Naive thymus-derived CD8-positive, alpha-beta T cell (primary cell): ENCODE measurements at regions not wholly inside any gene's neighbourhood (a gene's known extent, or its start where the extent isn't known, plus 50 kb on each side); places are given as distances from the start of the nearest gene placed in this dataset.

ENCODE experiments used
- ATAC-seq, 2 donors: fragments of 150-1000 bp; cut with Tn5 transposase in 1 of 2; sonication (Bioruptor Pico), chemical (Tn5 transposase) in 1 of 2; 1 replicate in 1 of 2; 2 replicates in 1 of 2; pipeline ENCODE4 v1.10.0; 2021; ENCODE audit warnings: mild to moderate bottlenecking in 2 of 2, moderate library complexity in 2 of 2
- POLR2A ChIA-PET: fragments of 350-600 bp; sonication (Branson Sonifier 250); formaldehyde crosslinking; loops from one replicate; lab custom pipeline; 2021; ENCODE audit warnings: antibody characterized with exemption; lab: Charles Lee
- DNase-seq, 10 donors: peaks; one replicate each; pipeline versions ENCODE4 v3.0.0 to v3.0.0-alpha.2; 2020 to 2022
- H3K27ac Mint-ChIP-seq, 10 donors: one replicate each; pipeline ENCODE4 v1.8.0; 2020 to 2022; ENCODE audit warnings: mild to moderate bottlenecking in 10 of 10, mixed read lengths in 10 of 10, moderate library complexity in 4 of 10, inconsistent platforms in 1 of 10
- H3K27me3 Mint-ChIP-seq, 5 donors: one replicate each; pipeline ENCODE4 v1.8.0; 2021 to 2022; ENCODE audit warnings: mixed read lengths in 5 of 5
- H3K36me3 Mint-ChIP-seq, 3 donors: one replicate each; pipeline ENCODE4 v1.8.0; 2020 to 2022; ENCODE audit warnings: mixed read lengths in 3 of 3, mild to moderate bottlenecking in 2 of 3, inconsistent platforms in 1 of 3
- H3K4me1 Mint-ChIP-seq, 4 donors: one replicate each; pipeline ENCODE4 v1.8.0; 2021 to 2022; ENCODE audit warnings: mixed read lengths in 4 of 4
- H3K4me3 Mint-ChIP-seq, 10 donors: one replicate each; pipeline ENCODE4 v1.8.0; 2020 to 2022; ENCODE audit warnings: mild to moderate bottlenecking in 10 of 10, mixed read lengths in 10 of 10, moderate library complexity in 6 of 10, inconsistent platforms in 1 of 10
- H3K9me3 Mint-ChIP-seq, 9 donors: one replicate each; pipeline ENCODE4 v1.8.0; 2020 to 2022; ENCODE audit warnings: mixed read lengths in 9 of 9, mild to moderate bottlenecking in 3 of 9, inconsistent platforms in 1 of 9, moderate library complexity in 1 of 9

- no peaks in the 10 kb centered on the region for H3K27me3 Mint-ChIP-seq
- no peaks in the 10 kb centered on the region for H3K36me3 Mint-ChIP-seq
- no peaks in the 10 kb centered on the region for H3K4me1 Mint-ChIP-seq
- H3K27ac Mint-ChIP-seq: no peak overlapping the region
- H3K4me3 Mint-ChIP-seq: no peak overlapping the region
- ATAC-seq (no peak), DNase-seq (no peak)
- no peaks in the 10 kb centered on the region for H3K9me3 Mint-ChIP-seq
- POLR2A ChIA-PET: no interaction called here
Observed at GRCh38 chr4:138034871-138035270, 207.3 kb downstream of the SLC7A11 start.

DNA sequence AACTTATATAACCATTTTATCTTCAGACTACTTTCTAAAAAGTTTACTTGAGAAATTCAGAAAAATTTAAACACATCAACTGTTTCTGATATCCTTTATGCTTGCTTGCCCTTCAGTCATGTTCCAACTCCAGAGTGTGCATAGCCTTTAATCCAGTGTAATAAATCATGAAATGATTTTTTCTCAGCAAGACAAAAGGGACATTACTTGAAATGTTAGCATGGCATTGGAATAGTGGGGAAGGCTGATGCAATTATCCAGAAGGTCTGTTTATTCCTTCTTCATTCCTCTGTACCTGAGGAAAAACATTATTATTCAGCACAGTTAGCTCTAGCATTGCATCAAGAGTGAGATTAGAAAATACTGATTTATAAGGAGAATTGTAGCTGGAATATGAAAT is 209.9 kb downstream of the SLC7A11 start:
- DNase-seq (no peak), ATAC-seq (no peak)
- H3K27ac Mint-ChIP-seq: no peak overlapping the region
- H3K36me3 Mint-ChIP-seq: no peaks in the 10 kb centered on the region
- no peaks in the 10 kb centered on the region for H3K9me3 Mint-ChIP-seq
- no peaks in the 10 kb centered on the region for H3K27me3 Mint-ChIP-seq
- H3K4me3 Mint-ChIP-seq: no peak overlapping the region
- POLR2A ChIA-PET: no interaction called here
- H3K4me1 Mint-ChIP-seq: no peaks in the 10 kb centered on the region

DNA sequence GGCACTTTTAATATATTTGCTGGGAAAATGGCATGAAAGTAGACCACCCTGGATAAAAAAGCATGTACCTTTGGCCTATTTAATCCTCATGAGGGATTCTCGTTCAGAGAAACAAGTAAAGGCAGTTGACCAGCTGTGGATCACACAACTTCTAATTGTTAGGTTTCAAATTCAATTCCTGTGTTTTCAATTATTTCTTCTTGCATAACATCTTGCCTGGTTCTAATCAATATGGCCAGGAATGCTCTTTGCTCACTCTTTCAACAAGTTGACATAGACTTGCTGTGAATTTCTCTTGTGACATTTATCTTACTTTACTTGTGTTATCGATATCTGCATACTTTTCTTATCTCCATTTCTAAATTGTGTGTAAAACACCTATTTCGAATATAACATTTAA is 211.8 kb downstream of the SLC7A11 start:
- Mint-ChIP-seq H3K4me1 (no peaks in the 10 kb centered on the region), H3K27ac (no peak overlapping the region), H3K4me3 (no peak overlapping the region), H3K27me3 (no peaks in the 10 kb centered on the region), H3K36me3 (no peaks in the 10 kb centered on the region), H3K9me3 (no peaks in the 10 kb centered on the region)
- no peak for ATAC-seq
- POLR2A ChIA-PET: no interaction called here
- DNase-seq: no peak

DNA sequence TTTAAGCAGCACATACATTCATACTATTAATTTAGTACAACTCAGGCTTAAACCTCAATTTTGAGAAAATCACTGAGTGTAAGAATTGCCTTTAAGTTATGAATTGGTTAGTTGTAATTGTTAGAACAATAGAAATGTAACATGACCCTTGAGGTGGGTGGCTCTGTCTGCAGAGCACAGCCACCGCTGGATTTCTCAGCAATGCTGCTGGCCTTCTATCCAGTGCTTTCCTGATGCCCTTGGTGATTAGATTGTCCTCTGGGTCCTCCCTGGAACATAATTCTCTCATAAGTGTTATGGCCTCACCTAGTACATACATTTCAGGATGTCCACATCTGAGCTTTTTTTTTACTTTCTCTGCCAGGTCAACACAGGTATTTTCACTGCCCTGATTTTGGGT is 213.2 kb downstream of the SLC7A11 start:
- DNase-seq: no peak
- Mint-ChIP-seq H3K27me3 (no peaks in the 10 kb centered on the region), H3K4me3 (no peak overlapping the region), H3K36me3 (no peaks in the 10 kb centered on the region), H3K9me3 (no peaks in the 10 kb centered on the region), H3K4me1 (no peaks in the 10 kb centered on the region), H3K27ac (no peak overlapping the region)
- POLR2A ChIA-PET: no interaction called here
- ATAC-seq: no peak

GRCh38 chr4:138021139-138021830 is 220.9 kb downstream of the SLC7A11 start:
- H3K27ac Mint-ChIP-seq: no peak overlapping the region
- ATAC-seq: no peak
- H3K27me3 Mint-ChIP-seq: no peaks in the 10 kb centered on the region
- DNase-seq: no peak
- H3K9me3 Mint-ChIP-seq: peaks cover 0 to 2% (median 0%) of the 10 kb centered on the region in 9 donors
- H3K36me3 Mint-ChIP-seq: no peaks in the 10 kb centered on the region
- no peak overlapping the region for H3K4me3 Mint-ChIP-seq
- POLR2A ChIA-PET: no interaction called here
- no peaks in the 10 kb centered on the region for H3K4me1 Mint-ChIP-seq

DNA sequence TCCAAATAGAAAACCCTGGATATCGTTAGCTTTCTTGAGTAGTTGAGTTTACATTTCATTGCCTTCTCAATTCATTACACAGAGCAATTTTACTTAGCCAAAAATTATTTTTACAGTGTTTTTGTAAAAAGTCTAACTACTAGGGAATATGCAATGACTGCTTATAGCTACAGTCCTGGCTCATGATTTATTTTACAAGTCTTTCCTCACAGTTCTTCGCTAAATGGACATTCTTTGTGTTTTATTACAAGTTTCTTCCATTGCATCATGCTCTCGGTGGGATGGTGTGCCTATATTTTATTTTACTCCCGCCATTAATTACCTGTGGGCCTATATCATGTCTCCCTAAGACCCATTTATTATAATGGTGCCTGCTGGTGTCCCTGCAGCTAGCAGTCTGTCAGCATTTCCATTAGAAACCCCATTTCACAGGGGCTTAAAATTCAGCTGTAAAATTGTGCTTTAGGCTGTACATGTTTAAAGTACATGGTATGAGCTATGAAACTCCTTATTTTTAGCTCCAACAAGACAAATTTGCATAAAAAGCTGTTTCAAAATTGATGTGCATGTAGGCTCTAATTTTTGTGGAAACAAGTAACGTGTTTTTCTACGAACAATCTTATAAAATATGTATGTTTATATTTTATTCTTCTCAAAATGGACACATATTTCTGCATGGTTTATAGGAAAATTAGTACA is 227.4 kb downstream of the SLC7A11 start:
- no peak for ATAC-seq
- Mint-ChIP-seq H3K4me1 (no peaks in the 10 kb centered on the region), H3K27ac (no peak overlapping the region), H3K36me3 (no peaks in the 10 kb centered on the region), H3K4me3 (no peak overlapping the region), H3K9me3 (peaks cover 0 to 2% (median 0%) of the 10 kb centered on the region in 9 donors), H3K27me3 (no peaks in the 10 kb centered on the region)
- no peak for DNase-seq
- POLR2A ChIA-PET: no interaction called here

DNA sequence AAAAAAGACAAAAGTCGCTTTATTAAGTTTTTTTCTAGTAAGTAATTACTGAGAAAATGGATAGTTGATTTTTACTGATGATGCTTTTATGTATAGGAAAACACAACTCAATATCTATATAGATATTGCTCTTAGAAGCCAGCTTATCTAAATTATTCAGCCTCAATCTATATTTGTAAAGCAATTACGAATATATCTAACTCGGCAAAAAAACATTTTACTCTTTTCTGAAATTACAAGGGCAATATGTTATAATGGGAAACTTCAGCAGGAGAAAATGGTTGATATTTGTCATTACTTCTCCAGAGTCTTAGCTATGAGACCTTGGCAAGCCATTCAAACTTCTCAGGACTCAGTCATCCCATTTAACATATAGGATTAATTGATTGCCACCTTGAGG is 228.5 kb downstream of the SLC7A11 start:
- H3K4me3 Mint-ChIP-seq: no peak overlapping the region
- no peak overlapping the region for H3K27ac Mint-ChIP-seq
- ATAC-seq (no peak), DNase-seq (no peak)
- no peaks in the 10 kb centered on the region for H3K27me3 Mint-ChIP-seq
- H3K9me3 Mint-ChIP-seq: peaks cover 0 to 3% (median 0%) of the 10 kb centered on the region in 9 donors
- no peaks in the 10 kb centered on the region for H3K4me1 Mint-ChIP-seq
- no peaks in the 10 kb centered on the region for H3K36me3 Mint-ChIP-seq
- POLR2A ChIA-PET: no interaction called here

- POLR2A ChIA-PET: no interaction called here
- no peaks in the 10 kb centered on the region for H3K4me1 Mint-ChIP-seq
- peaks cover 0 to 5% (median 0%) of the 10 kb centered on the region in 9 donors for H3K9me3 Mint-ChIP-seq
- H3K27ac Mint-ChIP-seq: no peak overlapping the region
- H3K27me3 Mint-ChIP-seq: no peaks in the 10 kb centered on the region
- no peak overlapping the region for H3K4me3 Mint-ChIP-seq
- DNase-seq (no peak), ATAC-seq (no peak)
- no peaks in the 10 kb centered on the region for H3K36me3 Mint-ChIP-seq
Observed at GRCh38 chr4:138010639-138011038, 231.5 kb downstream of the SLC7A11 start.

DNA sequence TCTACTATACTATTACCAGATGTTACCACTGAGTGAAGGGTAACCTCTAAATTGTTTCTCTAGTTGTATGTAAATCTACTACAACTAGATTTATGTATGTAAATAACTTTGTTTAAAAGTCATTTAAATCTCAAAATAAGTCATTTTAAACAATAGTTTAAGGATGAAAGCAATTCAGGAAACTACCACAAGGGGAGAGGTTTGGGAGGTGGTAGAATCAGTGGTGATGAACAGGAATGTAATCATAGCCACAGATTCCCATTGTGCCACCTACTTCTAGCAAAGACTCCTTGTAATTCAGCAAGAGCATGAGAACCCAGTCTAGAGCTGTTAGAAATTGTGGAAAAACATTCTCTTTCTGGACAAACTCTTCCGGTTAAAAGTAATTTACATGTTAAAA is 234.6 kb downstream of the SLC7A11 start:
- POLR2A ChIA-PET: no interaction called here
- H3K36me3 Mint-ChIP-seq: no peaks in the 10 kb centered on the region
- H3K9me3 Mint-ChIP-seq: peaks cover 0 to 11% (median 0%) of the 10 kb centered on the region in 9 donors
- no peaks in the 10 kb centered on the region for H3K4me1 Mint-ChIP-seq
- H3K27ac Mint-ChIP-seq: no peak overlapping the region
- DNase-seq (no peak), ATAC-seq (no peak)
- peaks cover 0 to 2% (median 0%) of the 10 kb centered on the region in 5 donors for H3K27me3 Mint-ChIP-seq
- H3K4me3 Mint-ChIP-seq: no peak overlapping the region

GRCh38 chr4:138005486-138005885 is 236.7 kb downstream of the SLC7A11 start:
- DNase-seq: no peak
- POLR2A ChIA-PET: no interaction called here
- H3K27ac Mint-ChIP-seq: no peak overlapping the region

DNA sequence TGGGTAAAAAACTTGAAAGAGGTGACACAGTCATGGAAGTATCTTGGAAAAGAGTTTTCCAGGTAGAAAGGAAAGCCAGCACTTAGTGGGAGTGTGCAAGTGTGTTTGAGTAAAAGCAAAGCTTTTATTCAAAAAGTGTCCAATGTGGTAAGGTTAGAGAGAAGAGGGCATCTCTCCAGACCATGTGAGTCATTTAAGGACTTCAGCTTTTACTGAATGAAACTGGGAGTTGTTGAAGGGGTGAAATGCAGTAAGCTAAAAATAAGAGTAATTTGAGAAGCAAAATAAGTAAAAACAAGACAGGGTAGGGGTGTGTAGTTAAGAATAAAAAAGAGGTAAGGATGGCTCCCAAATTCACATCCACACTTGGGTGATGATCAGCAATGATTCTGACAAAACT is 238.9 kb downstream of the SLC7A11 start:
- no peak for DNase-seq
- Mint-ChIP-seq H3K27me3 (peaks cover 0 to 2% (median 0%) of the 10 kb centered on the region in 5 donors), H3K9me3 (peaks cover 0 to 11% (median 0%) of the 10 kb centered on the region in 9 donors), H3K27ac (no peak overlapping the region), H3K4me1 (no peaks in the 10 kb centered on the region), H3K4me3 (no peak overlapping the region), H3K36me3 (no peaks in the 10 kb centered on the region)
- no peak for ATAC-seq
- POLR2A ChIA-PET: no interaction called here

More at GRCh38 chr4:138005486-138005885, 236.7 kb downstream of the SLC7A11 start:
- H3K4me3 Mint-ChIP-seq: no peak overlapping the region
- peaks cover 0 to 2% (median 0%) of the 10 kb centered on the region in 5 donors for H3K27me3 Mint-ChIP-seq
- no peaks in the 10 kb centered on the region for H3K36me3 Mint-ChIP-seq
- H3K9me3 Mint-ChIP-seq: peaks cover 0 to 11% (median 0%) of the 10 kb centered on the region in 9 donors
- no peaks in the 10 kb centered on the region for H3K4me1 Mint-ChIP-seq
- no peak for ATAC-seq

DNA sequence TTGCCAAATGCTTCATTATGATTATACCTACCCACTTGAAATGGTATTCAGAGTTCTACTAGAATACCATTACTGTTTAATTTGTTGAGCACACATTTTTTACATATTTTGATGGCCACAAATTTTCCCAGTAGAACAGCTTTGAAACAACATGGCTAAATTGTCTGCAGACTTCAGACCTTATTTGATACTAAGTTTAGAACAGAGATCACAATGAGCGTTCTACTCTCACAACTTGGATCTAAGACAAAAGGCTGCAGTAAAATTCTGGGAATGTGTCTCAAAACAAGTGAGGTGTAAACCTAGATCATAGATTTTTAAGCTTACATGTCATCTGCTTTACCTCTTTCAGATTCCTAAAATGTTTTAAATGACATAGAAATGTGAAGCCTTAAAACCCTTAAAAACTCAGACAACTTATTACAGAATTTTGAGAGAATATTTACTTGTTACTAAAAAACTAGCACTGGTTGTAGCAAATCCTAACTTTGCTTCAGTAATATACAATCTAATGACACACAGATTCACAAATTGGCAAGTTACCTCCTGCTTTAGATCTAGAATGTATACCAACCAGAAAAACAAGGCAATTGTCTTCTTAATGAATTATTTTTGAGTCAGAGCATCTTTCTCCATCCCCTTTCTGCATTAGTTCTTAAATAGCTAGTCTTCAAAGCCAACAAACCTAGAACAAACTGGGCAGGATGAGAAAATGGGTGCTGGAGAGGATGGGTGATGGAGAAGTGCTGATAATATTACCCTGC is 243.3 kb downstream of the SLC7A11 start:
- Mint-ChIP-seq H3K9me3 (peaks cover 0 to 11% (median 0%) of the 10 kb centered on the region in 9 donors), H3K36me3 (no peaks in the 10 kb centered on the region), H3K27me3 (peaks cover 0 to 1% (median 0%) of the 10 kb centered on the region in 5 donors), H3K4me1 (no peaks in the 10 kb centered on the region), H3K4me3 (no peak overlapping the region), H3K27ac (no peak overlapping the region)
- POLR2A ChIA-PET: no interaction called here
- DNase-seq (no peak), ATAC-seq (no peak)

GRCh38 chr4:137997496-137997895 is 244.7 kb downstream of the SLC7A11 start:
- no peaks in the 10 kb centered on the region for H3K36me3 Mint-ChIP-seq
- no peak for DNase-seq
- H3K9me3 Mint-ChIP-seq: peaks cover 0 to 4% (median 0%) of the 10 kb centered on the region in 9 donors

More at GRCh38 chr4:137997496-137997895, 244.7 kb downstream of the SLC7A11 start:
- peaks cover 0 to 1% (median 0%) of the 10 kb centered on the region in 5 donors for H3K27me3 Mint-ChIP-seq
- H3K4me1 Mint-ChIP-seq: no peaks in the 10 kb centered on the region
- H3K27ac Mint-ChIP-seq: no peak overlapping the region
- no peak overlapping the region for H3K4me3 Mint-ChIP-seq
- no peak for ATAC-seq
- POLR2A ChIA-PET: no interaction called here
